Caco-2 (cell line): ENCODE measurements at regions not wholly inside any gene's neighbourhood (a gene's known extent, or its start where the extent isn't known, plus 50 kb on each side); places are given as distances from the start of the nearest gene placed in this dataset.

Source experiments
- BruUV-seq: library from RNA; stranded (reverse); fragments of 400-500 nt; replicated peaks from 2 replicates; lab custom pipeline; 2021; lab: Mats Ljungman, UMichigan
- CTCF ChIA-PET: fragments of 300-600 bp; sonication (Branson Sonifier 250); formaldehyde crosslinking; loops from one replicate; lab custom pipeline; 2022; ENCODE audit warnings: antibody characterized with exemption; lab: Charles Lee
- POLR2A ChIA-PET: fragments of 300-600 bp; sonication (Branson Sonifier 250); formaldehyde crosslinking; loops from one replicate; lab custom pipeline; 2022; ENCODE audit warnings: antibody characterized with exemption; lab: Charles Lee
- DNase-seq, 2 experiments: peaks; one replicate each; pipeline versions ENCODE4 v3.0.0 to v3.0.0-alpha.2; 2020 to 2022
- H3K27me3 ChIP-seq: replicated peaks from 2 replicates; pipeline ENCODE4 v1.6.0; 2011; ENCODE audit warnings: low read length; ENCODE audit not compliant: control insufficient read depth, insufficient read depth
- H3K36me3 ChIP-seq: 2 replicates; pipeline ENCODE4 v1.5.1; 2011; ENCODE audit warnings: low read length; ENCODE audit not compliant: control insufficient read depth, insufficient read depth
- H3K4me1 ChIP-seq: fragments of 250-450 bp; sonication (Bioruptor Pico); 2 replicates; pipeline ENCODE4 v1.5.1; 2020; ENCODE audit warnings: mild to moderate bottlenecking
- H3K4me3 ChIP-seq: 2 replicates; pipeline ENCODE4 v1.5.1; 2011; ENCODE audit warnings: low read depth, mild to moderate bottlenecking, control low read depth, low read length
- H3K9me3 ChIP-seq: fragments of 250-450 bp; sonication (Bioruptor Pico); 2 replicates; pipeline ENCODE4 v1.5.1; 2020; ENCODE audit warnings: mild to moderate bottlenecking, moderate library complexity
- H3K27ac Mint-ChIP-seq: one replicate; pipeline ENCODE4 v1.8.0; 2022; ENCODE audit warnings: mixed read lengths; ENCODE audit not compliant: unreplicated experiment
- H3K27me3 Mint-ChIP-seq: one replicate; pipeline ENCODE4 v1.8.0; 2022; ENCODE audit warnings: mixed read lengths; ENCODE audit not compliant: insufficient read depth, unreplicated experiment
- H3K36me3 Mint-ChIP-seq: one replicate; pipeline ENCODE4 v1.8.0; 2022; ENCODE audit warnings: mild to moderate bottlenecking, mixed read lengths; ENCODE audit not compliant: insufficient read depth, unreplicated experiment
- H3K4me1 Mint-ChIP-seq: one replicate; pipeline ENCODE4 v1.8.0; 2022; ENCODE audit warnings: low read depth, mixed read lengths; ENCODE audit not compliant: unreplicated experiment
- H3K4me3 Mint-ChIP-seq: one replicate; pipeline ENCODE4 v1.8.0; 2022; ENCODE audit warnings: mild to moderate bottlenecking, moderate library complexity, mixed read lengths; ENCODE audit not compliant: unreplicated experiment
- H3K9me3 Mint-ChIP-seq: one replicate; pipeline ENCODE4 v1.8.0; 2022; ENCODE audit warnings: mixed read lengths; ENCODE audit not compliant: unreplicated experiment
- CTCF ChIP-seq, 2 experiments: fragments of 200-600 bp in 1 of 2; IDR thresholded peaks; 1 replicate in 1 of 2; 2 replicates in 1 of 2; pipeline versions ENCODE4 v1.5.1 to v1.8.0; 2011 to 2022; ENCODE audit warnings: antibody characterized with exemption in 1 of 2, control low read depth in 1 of 2, inconsistent platforms in 1 of 2, low read depth in 1 of 2, low read length in 1 of 2, mild to moderate bottlenecking in 1 of 2, moderate library complexity in 1 of 2; ENCODE audit not compliant: insufficient read depth in 1 of 2, severe bottlenecking in 1 of 2, unreplicated experiment in 1 of 2
- intact Hi-C: fragments of 100-400 bp; cut with micrococcal nuclease; formaldehyde crosslinking; loops from one replicate; pipeline ENCODE4 v1.10.0; 2022; ENCODE audit not compliant: unreplicated experiment

- Mint-ChIP-seq H3K4me1 (no peaks in the 10 kb centered on the region), H3K4me3 (no peak overlapping the region), H3K27ac (no peak overlapping the region), H3K36me3 (no peaks in the 10 kb centered on the region), H3K9me3 (no peaks in the 10 kb centered on the region), H3K27me3 (peaks cover 11% of the 10 kb centered on the region)
- DNase-seq, result no peak
- Histone ChIP-seq H3K4me1 (no peaks in the 10 kb centered on the region), H3K4me3 (no peak overlapping the region), H3K36me3 (no peaks in the 10 kb centered on the region), H3K27me3 (no peaks in the 10 kb centered on the region), H3K9me3 (no peaks in the 10 kb centered on the region)
- CTCF ChIA-PET, result no interaction called here
- POLR2A ChIA-PET, result no interaction called here
- TF ChIP-seq CTCF (IDR thresholded peaks at IDR 0.05; ENCODE audit: insufficient read depth in 1 of 2, low read depth in 1 of 2, low read length in 1 of 2, severe bottlenecking in 1 of 2, unreplicated experiment in 1 of 2), result no peak
- BruUV-seq, result no TSS peak
- intact Hi-C loops, result no loop called here
Measured at GRCh38 chr12:66733321-66733720, 54.4 kb upstream of the GRIP1 start.

- Mint-ChIP-seq H3K4me3 (no peak overlapping the region), H3K27me3 (peaks cover 11% of the 10 kb centered on the region), H3K9me3 (no peaks in the 10 kb centered on the region), H3K4me1 (no peaks in the 10 kb centered on the region), H3K36me3 (no peaks in the 10 kb centered on the region), H3K27ac (no peak overlapping the region)
- Histone ChIP-seq H3K4me3 (no peak overlapping the region), H3K9me3 (no peaks in the 10 kb centered on the region), H3K36me3 (no peaks in the 10 kb centered on the region), H3K4me1 (no peaks in the 10 kb centered on the region), H3K27me3 (no peaks in the 10 kb centered on the region)
- no peak for DNase-seq
- no TSS peak for BruUV-seq
- ChIA-PET CTCF (no interaction called here), POLR2A (no interaction called here)
- intact Hi-C loops, result no loop called here
- no peak for TF ChIP-seq CTCF (IDR thresholded peaks at IDR 0.05; ENCODE audit: insufficient read depth in 1 of 2, low read depth in 1 of 2, low read length in 1 of 2, severe bottlenecking in 1 of 2, unreplicated experiment in 1 of 2)
Measured at GRCh38 chr12:66733839-66734238, 55.0 kb upstream of the GRIP1 start.

GRCh38 chr12:66735275-66735674 is 56.4 kb upstream of the GRIP1 start:
- CTCF ChIA-PET, result no interaction called here
- no TSS peak for BruUV-seq
- no peaks in the 10 kb centered on the region for H3K9me3 Mint-ChIP-seq
- no peak for DNase-seq
- POLR2A ChIA-PET, result no interaction called here
- H3K27me3 Mint-ChIP-seq, result peaks cover 11% of the 10 kb centered on the region
- Histone ChIP-seq H3K27me3 (no peaks in the 10 kb centered on the region), H3K4me1 (no peaks in the 10 kb centered on the region), H3K9me3 (no peaks in the 10 kb centered on the region), H3K4me3 (no peak overlapping the region), H3K36me3 (no peaks in the 10 kb centered on the region)
- H3K4me1 Mint-ChIP-seq, result no peaks in the 10 kb centered on the region
- no peak overlapping the region for H3K4me3 Mint-ChIP-seq
- intact Hi-C loops, result no loop called here
- no peaks in the 10 kb centered on the region for H3K36me3 Mint-ChIP-seq
- H3K27ac Mint-ChIP-seq, result no peak overlapping the region
- TF ChIP-seq CTCF (IDR thresholded peaks at IDR 0.05; ENCODE audit: insufficient read depth in 1 of 2, low read depth in 1 of 2, low read length in 1 of 2, severe bottlenecking in 1 of 2, unreplicated experiment in 1 of 2), result no peak
